HG03175 (cell line): ENCODE measurements at regions not wholly inside any gene's neighbourhood (a gene's known extent, or its start where the extent isn't known, plus 50 kb on each side); places are given as distances from the start of the nearest gene placed in this dataset.

Source experiments
- ATAC-seq: cut with Tn5 transposase; IDR thresholded peaks from one replicate; pipeline ENCODE4 v1.9.1; 2021; ENCODE audit warnings: mild to moderate bottlenecking, moderate library complexity; ENCODE audit not compliant: unreplicated experiment

DNA sequence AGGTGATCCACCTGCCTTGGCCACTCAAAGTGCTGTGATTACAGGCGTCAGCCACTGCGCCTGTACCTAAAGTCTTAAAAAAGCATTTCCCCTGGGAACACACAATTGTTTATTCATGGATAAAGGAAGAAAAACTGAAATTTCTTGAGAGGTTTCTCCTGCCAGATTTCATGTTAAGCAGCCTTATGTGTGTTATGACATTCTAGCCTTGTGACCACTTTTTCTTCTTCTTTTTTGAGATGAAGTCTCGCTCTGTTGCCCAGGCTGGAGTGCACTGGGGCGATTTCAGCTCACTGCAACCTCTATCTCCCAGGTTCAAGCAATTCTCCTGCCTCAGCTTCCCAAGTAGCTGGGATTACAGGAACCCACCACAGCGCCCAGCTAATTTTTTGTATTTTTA is 57.8 kb upstream of the PLAC8 start:
- no peak for ATAC-seq

DNA sequence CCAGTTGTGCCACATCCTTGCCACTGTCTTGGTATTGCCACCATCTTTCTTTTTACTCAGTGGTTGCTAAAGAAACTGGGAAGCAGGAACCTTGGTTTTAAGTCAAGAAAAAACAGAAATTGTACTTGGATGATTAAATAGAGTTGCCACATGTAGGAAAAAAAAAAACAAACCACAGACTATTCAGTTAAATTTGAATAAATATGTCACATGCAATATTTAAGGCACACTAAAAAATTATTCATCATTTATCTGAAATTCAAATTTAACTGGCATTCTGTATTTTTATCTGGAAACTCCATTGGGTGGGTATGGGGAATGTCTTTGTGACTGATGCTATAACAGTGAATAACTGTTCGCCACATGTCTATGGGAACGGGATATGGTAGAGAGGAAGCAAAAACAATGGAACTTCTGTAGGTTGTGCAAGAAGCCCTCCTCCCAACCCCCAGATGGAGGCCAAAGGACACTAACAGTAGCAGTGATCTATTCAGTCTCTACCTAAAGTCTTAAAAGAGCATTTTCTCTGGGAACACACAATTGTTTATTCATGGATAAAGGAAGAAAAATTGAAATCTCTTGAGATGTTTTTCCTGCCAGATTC is 57.0 kb upstream of the PLAC8 start:
- ATAC-seq, result no peak

DNA sequence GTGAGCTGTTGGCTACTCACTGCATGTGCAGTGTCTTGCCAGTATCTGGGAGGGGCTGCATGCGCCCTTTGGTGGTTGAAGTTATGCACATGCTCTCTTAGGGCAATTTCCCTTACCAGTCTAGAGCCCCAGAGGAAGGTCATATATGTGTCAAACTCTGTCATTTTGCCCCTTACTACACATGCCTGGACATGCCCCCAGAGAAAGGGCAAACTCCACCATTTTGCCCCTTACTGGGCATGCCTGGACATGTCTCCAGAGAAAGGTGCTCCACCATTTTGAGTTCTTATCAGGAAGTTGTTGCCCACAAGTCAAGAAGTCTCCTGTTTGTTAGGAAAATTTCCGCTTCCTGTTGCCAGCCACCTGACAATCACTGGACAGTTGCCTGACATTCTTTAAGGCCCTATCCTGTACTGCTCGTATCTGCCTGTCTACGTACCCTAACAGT is 56.4 kb upstream of the PLAC8 start:
- no peak for ATAC-seq
